ENCODE measurements at regions not wholly inside any gene's neighbourhood (a gene's known extent, or its start where the extent isn't known, plus 50 kb on each side); places are given as distances from the start of the nearest gene placed in this dataset.
A peak's percentile ranks its signal among the peaks of the same experiment; 100 is the strongest.
"Not testable (repeated sequence)": the region's sequence is repeated elsewhere in the genome, so short reads cannot be mapped to it uniquely, and the experiment has no call there.

DNA sequence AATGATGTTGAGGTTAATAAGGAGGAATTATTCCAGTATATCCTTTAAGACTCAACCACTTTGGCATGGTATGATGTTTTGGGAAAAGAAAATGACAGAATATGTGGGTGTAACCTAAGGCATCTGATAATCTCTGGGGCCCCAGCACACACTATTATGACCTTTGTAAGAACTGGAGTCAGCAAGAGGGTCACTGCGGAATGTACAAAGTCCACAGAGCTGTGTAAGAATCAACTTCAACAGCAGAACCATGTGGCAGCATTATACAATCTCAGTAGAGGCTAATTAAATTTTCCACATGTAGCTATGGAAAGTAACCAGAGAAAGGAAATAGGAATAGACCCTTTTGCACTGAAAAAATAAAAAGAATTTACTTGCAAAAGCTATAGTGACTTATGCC, 445.1 kb upstream of the UBE2E3 start:
- Mint-ChIP-seq H3K27me3 (ENCODE audit: low read depth, unreplicated experiment) (no peaks in the 10 kb centered on the region), H3K4me1 (ENCODE audit: low read depth, unreplicated experiment) (no peaks in the 10 kb centered on the region), H3K36me3 (ENCODE audit: low read depth, unreplicated experiment) (no peaks in the 10 kb centered on the region), H3K9me3 (ENCODE audit: unreplicated experiment) (peaks cover 7% of the 10 kb centered on the region), H3K27ac (ENCODE audit: unreplicated experiment) (no peak overlapping the region), H3K4me3 (ENCODE audit: unreplicated experiment) (no peak overlapping the region)
- DNase-seq (ENCODE audit: low read depth) (no peak), FAIRE-seq (no peak)
- no peak overlapping the region for H3K9ac ChIP-seq (ENCODE audit: low read length)
- H3K4me1 ChIP-seq (ENCODE audit: insufficient read depth, low read length): no peaks in the 10 kb centered on the region
- no peaks in the 10 kb centered on the region for H3K36me3 ChIP-seq (ENCODE audit: insufficient read depth, low read length)
- no peak overlapping the region for H3K27ac ChIP-seq (ENCODE audit: low read depth, low read length)
- TF ChIP-seq, protein P1, sequence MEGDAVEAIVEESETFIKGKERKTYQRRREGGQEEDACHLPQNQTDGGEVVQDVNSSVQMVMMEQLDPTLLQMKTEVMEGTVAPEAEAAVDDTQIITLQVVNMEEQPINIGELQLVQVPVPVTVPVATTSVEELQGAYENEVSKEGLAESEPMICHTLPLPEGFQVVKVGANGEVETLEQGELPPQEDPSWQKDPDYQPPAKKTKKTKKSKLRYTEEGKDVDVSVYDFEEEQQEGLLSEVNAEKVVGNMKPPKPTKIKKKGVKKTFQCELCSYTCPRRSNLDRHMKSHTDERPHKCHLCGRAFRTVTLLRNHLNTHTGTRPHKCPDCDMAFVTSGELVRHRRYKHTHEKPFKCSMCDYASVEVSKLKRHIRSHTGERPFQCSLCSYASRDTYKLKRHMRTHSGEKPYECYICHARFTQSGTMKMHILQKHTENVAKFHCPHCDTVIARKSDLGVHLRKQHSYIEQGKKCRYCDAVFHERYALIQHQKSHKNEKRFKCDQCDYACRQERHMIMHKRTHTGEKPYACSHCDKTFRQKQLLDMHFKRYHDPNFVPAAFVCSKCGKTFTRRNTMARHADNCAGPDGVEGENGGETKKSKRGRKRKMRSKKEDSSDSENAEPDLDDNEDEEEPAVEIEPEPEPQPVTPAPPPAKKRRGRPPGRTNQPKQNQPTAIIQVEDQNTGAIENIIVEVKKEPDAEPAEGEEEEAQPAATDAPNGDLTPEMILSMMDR (IDR thresholded peaks at IDR 0.05; ENCODE audit: insufficient read depth, low read depth, low read length): no peak
- no peak for TF ChIP-seq EZH2 (IDR thresholded peaks at IDR 0.05; ENCODE audit: insufficient read depth, low read length)
- H3K27me3 ChIP-seq (ENCODE audit: insufficient read depth, low read length): no peaks in the 10 kb centered on the region
- H4K20me1 ChIP-seq (ENCODE audit: insufficient read depth, low read length): no peaks in the 10 kb centered on the region
- no peak overlapping the region for H3K4me2 ChIP-seq (ENCODE audit: low read length)
- no peak overlapping the region for H3K4me3 ChIP-seq (ENCODE audit: insufficient read depth, low read depth, low read length)
- no peaks in the 10 kb centered on the region for H3K79me2 ChIP-seq (ENCODE audit: insufficient read depth, low read length)
- no peak overlapping the region for H2AFZ ChIP-seq (ENCODE audit: low read depth, low read length)
- H3K9me3 ChIP-seq (ENCODE audit: insufficient read depth, low read depth, low read length): no peaks in the 10 kb centered on the region

DNA sequence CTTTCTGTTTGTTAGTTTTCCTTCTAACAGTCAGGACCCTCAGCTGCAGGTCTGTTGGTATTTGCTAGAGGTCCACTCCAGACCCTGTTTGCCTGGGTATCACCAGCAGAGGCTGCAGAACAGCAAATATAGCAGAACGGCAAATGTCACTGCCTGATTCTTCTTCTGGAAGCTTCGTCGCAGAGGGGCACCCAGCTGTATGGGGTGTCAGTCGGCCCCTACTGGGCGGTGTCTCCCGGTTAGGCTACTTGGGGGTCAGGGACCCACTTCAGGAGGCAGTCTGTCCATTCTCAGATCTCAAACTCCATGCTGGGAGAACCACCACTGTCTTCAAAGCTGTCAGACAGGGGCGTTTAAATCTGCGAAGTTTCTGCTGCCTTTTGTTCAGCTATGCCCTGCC, 448.6 kb upstream of the UBE2E3 start:
- FAIRE-seq; H3K27me3 Mint-ChIP-seq (ENCODE audit: low read depth, unreplicated experiment); H3K4me2 ChIP-seq (ENCODE audit: low read length); H4K20me1 ChIP-seq (ENCODE audit: insufficient read depth, low read length); H3K79me2 ChIP-seq (ENCODE audit: insufficient read depth, low read length); H3K9me3 ChIP-seq (ENCODE audit: insufficient read depth, low read depth, low read length); H2AFZ ChIP-seq (ENCODE audit: low read depth, low read length); H3K4me3 Mint-ChIP-seq (ENCODE audit: unreplicated experiment); H3K36me3 Mint-ChIP-seq (ENCODE audit: low read depth, unreplicated experiment); H3K4me3 ChIP-seq (ENCODE audit: insufficient read depth, low read depth, low read length); H3K27ac Mint-ChIP-seq (ENCODE audit: unreplicated experiment); DNase-seq (ENCODE audit: low read depth); H3K4me1 ChIP-seq (ENCODE audit: insufficient read depth, low read length); H3K36me3 ChIP-seq (ENCODE audit: insufficient read depth, low read length); H3K27ac ChIP-seq (ENCODE audit: low read depth, low read length); H3K27me3 ChIP-seq (ENCODE audit: insufficient read depth, low read length); H3K9ac ChIP-seq (ENCODE audit: low read length); H3K4me1 Mint-ChIP-seq (ENCODE audit: low read depth, unreplicated experiment): not testable (repeated sequence)
- H3K9me3 Mint-ChIP-seq (ENCODE audit: unreplicated experiment): peaks cover 11% of the 10 kb centered on the region

DNA sequence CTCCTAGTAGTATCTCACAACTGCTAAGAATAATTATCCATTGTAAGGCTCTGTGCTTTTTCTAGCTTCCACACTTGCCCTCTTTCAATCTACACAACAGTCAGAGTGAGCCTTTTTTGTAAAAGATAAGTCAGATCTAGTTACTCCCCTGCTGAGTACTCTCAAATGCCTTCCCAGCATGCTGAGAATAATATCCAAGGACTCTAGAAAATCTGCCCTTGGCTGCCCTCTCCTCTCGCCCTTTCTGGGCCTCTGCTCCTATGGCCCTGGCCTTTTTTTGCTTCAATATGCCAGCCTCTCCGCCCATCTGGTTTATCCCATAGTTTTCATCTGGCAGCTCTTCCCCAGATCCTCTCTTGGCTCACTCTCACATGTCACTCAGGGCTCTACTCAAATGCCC, 455.9 kb upstream of the UBE2E3 start:
- H3K4me1 Mint-ChIP-seq (ENCODE audit: low read depth, unreplicated experiment): peaks cover 26% of the 10 kb centered on the region
- H3K4me1 ChIP-seq (ENCODE audit: insufficient read depth, low read length): peaks cover 29% of the 10 kb centered on the region
- H3K36me3 Mint-ChIP-seq (ENCODE audit: low read depth, unreplicated experiment): no peaks in the 10 kb centered on the region
- peaks cover 1% of the 10 kb centered on the region for H3K9me3 Mint-ChIP-seq (ENCODE audit: unreplicated experiment)
- H2AFZ ChIP-seq (ENCODE audit: low read depth, low read length): no peak overlapping the region
- peak overlapping the region; percentile 61 for H3K4me2 ChIP-seq (ENCODE audit: low read length)
- DNase-seq (ENCODE audit: low read depth): no peak
- H3K36me3 ChIP-seq (ENCODE audit: insufficient read depth, low read length): no peaks in the 10 kb centered on the region
- H3K27ac ChIP-seq (ENCODE audit: low read depth, low read length): peak overlapping the region; percentile 90
- H3K79me2 ChIP-seq (ENCODE audit: insufficient read depth, low read length): no peaks in the 10 kb centered on the region
- H3K4me3 ChIP-seq (ENCODE audit: insufficient read depth, low read depth, low read length): no peak overlapping the region
- H3K27me3 Mint-ChIP-seq (ENCODE audit: low read depth, unreplicated experiment): no peaks in the 10 kb centered on the region
- peak overlapping the region; percentile 14 for H3K27ac Mint-ChIP-seq (ENCODE audit: unreplicated experiment)
- TF ChIP-seq EZH2 (IDR thresholded peaks at IDR 0.05; ENCODE audit: insufficient read depth, low read length): no peak
- TF ChIP-seq, protein P1 (IDR thresholded peaks at IDR 0.05; ENCODE audit: insufficient read depth, low read depth, low read length): no peak
- no peaks in the 10 kb centered on the region for H3K9me3 ChIP-seq (ENCODE audit: insufficient read depth, low read depth, low read length)
- no peak overlapping the region for H3K4me3 Mint-ChIP-seq (ENCODE audit: unreplicated experiment)
- FAIRE-seq: no peak
- peak overlapping the region; percentile 58 for H3K9ac ChIP-seq (ENCODE audit: low read length)
- H3K27me3 ChIP-seq (ENCODE audit: insufficient read depth, low read length): no peaks in the 10 kb centered on the region
- no peaks in the 10 kb centered on the region for H4K20me1 ChIP-seq (ENCODE audit: insufficient read depth, low read length)

Data from astrocyte (in vitro differentiated cells and primary cell).